ENCODE measurements at regions not wholly inside any gene's neighbourhood (a gene's known extent, or its start where the extent isn't known, plus 50 kb on each side); places are given as distances from the start of the nearest gene placed in this dataset.

GRCh38 chr2:122150524-122151280 is 395.3 kb downstream of the TSN start:
- WGBS, 2 donors = 59 to 79% methylated on average over 7 of the region's 7 CpGs
- ATAC-seq = no peak
- TF ChIP-seq, protein P1, sequence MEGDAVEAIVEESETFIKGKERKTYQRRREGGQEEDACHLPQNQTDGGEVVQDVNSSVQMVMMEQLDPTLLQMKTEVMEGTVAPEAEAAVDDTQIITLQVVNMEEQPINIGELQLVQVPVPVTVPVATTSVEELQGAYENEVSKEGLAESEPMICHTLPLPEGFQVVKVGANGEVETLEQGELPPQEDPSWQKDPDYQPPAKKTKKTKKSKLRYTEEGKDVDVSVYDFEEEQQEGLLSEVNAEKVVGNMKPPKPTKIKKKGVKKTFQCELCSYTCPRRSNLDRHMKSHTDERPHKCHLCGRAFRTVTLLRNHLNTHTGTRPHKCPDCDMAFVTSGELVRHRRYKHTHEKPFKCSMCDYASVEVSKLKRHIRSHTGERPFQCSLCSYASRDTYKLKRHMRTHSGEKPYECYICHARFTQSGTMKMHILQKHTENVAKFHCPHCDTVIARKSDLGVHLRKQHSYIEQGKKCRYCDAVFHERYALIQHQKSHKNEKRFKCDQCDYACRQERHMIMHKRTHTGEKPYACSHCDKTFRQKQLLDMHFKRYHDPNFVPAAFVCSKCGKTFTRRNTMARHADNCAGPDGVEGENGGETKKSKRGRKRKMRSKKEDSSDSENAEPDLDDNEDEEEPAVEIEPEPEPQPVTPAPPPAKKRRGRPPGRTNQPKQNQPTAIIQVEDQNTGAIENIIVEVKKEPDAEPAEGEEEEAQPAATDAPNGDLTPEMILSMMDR (IDR thresholded peaks at IDR 0.05) = no peak
- H3K36me3 ChIP-seq = no peaks in the 10 kb centered on the region
- no peak for DNase-seq
- intact Hi-C loops (cut with DNase I) = no loop called here
- FAIRE-seq = no peak
- no peak overlapping the region for H3K4me3 ChIP-seq
- H3K9me3 ChIP-seq = no peaks in the 10 kb centered on the region
- no peaks in the 10 kb centered on the region for H3K27me3 ChIP-seq
- no peak overlapping the region for H3K27ac ChIP-seq
- no peaks in the 10 kb centered on the region for H3K4me1 ChIP-seq

- Histone ChIP-seq H3K4me1 (no peaks in the 10 kb centered on the region), H3K27ac (no peak overlapping the region), H3K27me3 (no peaks in the 10 kb centered on the region), H3K4me3 (no peak overlapping the region), H3K36me3 (no peaks in the 10 kb centered on the region), H3K9me3 (no peaks in the 10 kb centered on the region)
- ATAC-seq (no peak), FAIRE-seq (no peak), DNase-seq (no peak)
- TF ChIP-seq, protein P1 (IDR thresholded peaks at IDR 0.05) = no peak
- intact Hi-C loops (cut with DNase I) = no loop called here
- 62 to 79% methylated on average over 3 of the region's 3 CpGs for WGBS, 2 donors
Observed at GRCh38 chr2:122152571-122152970, 397.1 kb downstream of the TSN start.

GRCh38 chr2:122156176-122156890 is 400.9 kb downstream of the TSN start:
- no peak overlapping the region for H3K27ac ChIP-seq
- ATAC-seq (no peak), DNase-seq (no peak), FAIRE-seq (no peak)
- 56 to 68% methylated on average over 6 of the region's 6 CpGs for WGBS, 2 donors
- no peaks in the 10 kb centered on the region for H3K36me3 ChIP-seq
- no peaks in the 10 kb centered on the region for H3K9me3 ChIP-seq
- intact Hi-C loops (cut with DNase I) = no loop called here
- H3K27me3 ChIP-seq = no peaks in the 10 kb centered on the region
- no peaks in the 10 kb centered on the region for H3K4me1 ChIP-seq
- TF ChIP-seq, protein P1 (IDR thresholded peaks at IDR 0.05) = no peak
- H3K4me3 ChIP-seq = no peak overlapping the region

- H3K36me3 ChIP-seq = no peaks in the 10 kb centered on the region
- WGBS, 2 donors = 69 to 79% methylated on average over 10 of the region's 10 CpGs
- DNase-seq = no peak
- H3K9me3 ChIP-seq = no peaks in the 10 kb centered on the region
- no peaks in the 10 kb centered on the region for H3K4me1 ChIP-seq
- ATAC-seq = no peak
- no peaks in the 10 kb centered on the region for H3K27me3 ChIP-seq
- intact Hi-C loops (cut with DNase I) = no loop called here
- TF ChIP-seq, protein P1 (IDR thresholded peaks at IDR 0.05) = no peak
- H3K4me3 ChIP-seq = no peak overlapping the region
- no peak overlapping the region for H3K27ac ChIP-seq
- no peak for FAIRE-seq
Observed at GRCh38 chr2:122157158-122157557, 401.7 kb downstream of the TSN start.

- TF ChIP-seq, protein P1 (IDR thresholded peaks at IDR 0.05) = no peak
- WGBS, 2 donors = 51 to 72% methylated on average over 1 of the region's 1 CpG
Observed at GRCh38 chr2:122163617-122164016, 408.2 kb downstream of the TSN start.

More at GRCh38 chr2:122163617-122164016, 408.2 kb downstream of the TSN start:
- no peaks in the 10 kb centered on the region for H3K36me3 ChIP-seq
- DNase-seq (no peak), FAIRE-seq (no peak), ATAC-seq (no peak)
- no peaks in the 10 kb centered on the region for H3K27me3 ChIP-seq
- H3K4me3 ChIP-seq = no peak overlapping the region
- H3K4me1 ChIP-seq = no peaks in the 10 kb centered on the region
- H3K9me3 ChIP-seq = no peaks in the 10 kb centered on the region
- intact Hi-C loops (cut with DNase I) = no loop called here
- no peak overlapping the region for H3K27ac ChIP-seq
